MM.1S (cell line): ENCODE measurements at regions not wholly inside any gene's neighbourhood (a gene's known extent, or its start where the extent isn't known, plus 50 kb on each side); places are given as distances from the start of the nearest gene placed in this dataset.

Source experiments
- DNase-seq: peaks from one replicate; pipeline ENCODE4 v3.0.0-alpha.2; 2015
- H2AFZ ChIP-seq: fragments of 300-600 bp; sonication (generic); 2 replicates; pipeline ENCODE4 v1.6.0; 2016; ENCODE audit warnings: antibody characterized with exemption, low read length
- H3F3A ChIP-seq: fragments of 300-600 bp; sonication (generic); 2 replicates; pipeline ENCODE4 v1.6.1; 2016; ENCODE audit warnings: mild to moderate bottlenecking, antibody characterized with exemption, low read length, moderate library complexity, mixed read lengths; ENCODE audit not compliant: insufficient read depth
- H3K27ac ChIP-seq: fragments of 300-600 bp; sonication (generic); 2 replicates; pipeline ENCODE4 v1.5.1; 2016; ENCODE audit warnings: mild to moderate bottlenecking, low read length
- H3K27me3 ChIP-seq: fragments of 300-600 bp; sonication (generic); replicated peaks from 2 replicates; pipeline ENCODE4 v1.6.0; 2016; ENCODE audit warnings: low read length; ENCODE audit not compliant: insufficient read depth
- H3K36me3 ChIP-seq: fragments of 300-600 bp; sonication (generic); replicated peaks from 2 replicates; pipeline ENCODE4 v1.6.1; 2016; ENCODE audit warnings: mild to moderate bottlenecking, low read length, mixed read lengths; ENCODE audit not compliant: insufficient read depth
- H3K4me1 ChIP-seq: fragments of 300-600 bp; sonication (generic); 2 replicates; pipeline ENCODE4 v1.6.1; 2016; ENCODE audit warnings: low read length, mixed read lengths
- H3K4me2 ChIP-seq: fragments of 300-600 bp; sonication (generic); 2 replicates; pipeline ENCODE4 v1.6.0; 2016; ENCODE audit warnings: low read depth, low read length
- H3K4me3 ChIP-seq: fragments of 300-600 bp; sonication (generic); 2 replicates; pipeline ENCODE4 v1.5.1; 2016; ENCODE audit warnings: low read length, mixed read lengths
- H3K79me2 ChIP-seq: fragments of 300-600 bp; sonication (generic); 2 replicates; pipeline ENCODE4 v1.6.1; 2016; ENCODE audit warnings: mixed run types, low read length, mixed read lengths
- H3K9ac ChIP-seq: fragments of 300-600 bp; sonication (generic); 2 replicates; pipeline ENCODE4 v1.6.1; 2016; ENCODE audit warnings: low read length, mixed read lengths
- H3K9me2 ChIP-seq: fragments of 300-600 bp; sonication (generic); replicated peaks from 2 replicates; pipeline ENCODE4 v1.6.1; 2016; ENCODE audit warnings: mild to moderate bottlenecking, low read length, mixed read lengths; ENCODE audit not compliant: insufficient read depth
- H3K9me3 ChIP-seq: fragments of 300-600 bp; sonication (generic); replicated peaks from 2 replicates; pipeline ENCODE4 v1.6.1; 2016; ENCODE audit warnings: mild to moderate bottlenecking, low read length, mixed read lengths; ENCODE audit not compliant: insufficient read depth
- H4K20me1 ChIP-seq: fragments of 300-600 bp; sonication (generic); 2 replicates; pipeline ENCODE4 v1.6.1; 2016; ENCODE audit warnings: mild to moderate bottlenecking, low read length, moderate library complexity, mixed read lengths; ENCODE audit not compliant: insufficient read depth
- CTCF ChIP-seq: fragments of 300-600 bp; sonication (generic); IDR thresholded peaks from 2 replicates; pipeline ENCODE4 v1.5.1; 2016; ENCODE audit warnings: antibody characterized with exemption, low read length, mixed read lengths
- EZH2 ChIP-seq: fragments of 300-600 bp; sonication (generic); optimal IDR thresholded peaks from 2 replicates; pipeline ENCODE3; 2017; ENCODE audit warnings: low read depth, mild to moderate bottlenecking, antibody characterized with exemption, low read length, mixed read lengths
- EZH2phosphoT487 ChIP-seq: fragments of 300-600 bp; sonication (generic); IDR thresholded peaks from 2 replicates; pipeline ENCODE4 v1.6.1; 2018; ENCODE audit warnings: antibody characterized with exemption, low read length

- H3K27ac ChIP-seq, result no peak overlapping the region
- H3K36me3 ChIP-seq, result no peaks in the 10 kb centered on the region
- TF ChIP-seq CTCF (no peak), EZH2phosphoT487 (no peak), EZH2 (no peak)
- no peak overlapping the region for H3K9ac ChIP-seq
- H3K27me3 ChIP-seq, result no peaks in the 10 kb centered on the region
- H3K4me2 ChIP-seq, result no peak overlapping the region
- H2AFZ ChIP-seq, result no peak overlapping the region
- H3K79me2 ChIP-seq, result no peaks in the 10 kb centered on the region
- no peaks in the 10 kb centered on the region for H3K9me3 ChIP-seq
- H3F3A ChIP-seq, result no peaks in the 10 kb centered on the region
- no peak overlapping the region for H3K4me3 ChIP-seq
- H4K20me1 ChIP-seq, result no peaks in the 10 kb centered on the region
- no peaks in the 10 kb centered on the region for H3K4me1 ChIP-seq
- no peaks in the 10 kb centered on the region for H3K9me2 ChIP-seq
- no peak for DNase-seq
These were observed 360.6 kb upstream of the FLRT2 start for GRCh38 chr14:85169381-85169780.

- Histone ChIP-seq H4K20me1 (no peaks in the 10 kb centered on the region), H3K9me3 (no peaks in the 10 kb centered on the region), H3K4me1 (no peaks in the 10 kb centered on the region), H3K36me3 (no peaks in the 10 kb centered on the region), H3K4me3 (no peak overlapping the region), H3K79me2 (no peaks in the 10 kb centered on the region), H3K9me2 (no peaks in the 10 kb centered on the region), H3K27ac (no peak overlapping the region), H3F3A (no peaks in the 10 kb centered on the region), H3K4me2 (no peak overlapping the region), H3K27me3 (no peaks in the 10 kb centered on the region), H2AFZ (no peak overlapping the region), H3K9ac (no peak overlapping the region)
- TF ChIP-seq EZH2 (no peak), CTCF (no peak), EZH2phosphoT487 (no peak)
- no peak for DNase-seq
These were observed 357.7 kb upstream of the FLRT2 start for GRCh38 chr14:85172290-85172689.

- H3K9ac ChIP-seq, result no peak overlapping the region
- no peak for DNase-seq
- no peaks in the 10 kb centered on the region for H3K27me3 ChIP-seq
- no peaks in the 10 kb centered on the region for H3K4me1 ChIP-seq
- H3K9me3 ChIP-seq, result no peaks in the 10 kb centered on the region
- H3K9me2 ChIP-seq, result no peaks in the 10 kb centered on the region
- TF ChIP-seq EZH2phosphoT487 (no peak), CTCF (no peak), EZH2 (no peak)
- H3K4me3 ChIP-seq, result no peak overlapping the region
- H3K27ac ChIP-seq, result no peak overlapping the region
- no peaks in the 10 kb centered on the region for H3K36me3 ChIP-seq
- no peak overlapping the region for H2AFZ ChIP-seq
- no peaks in the 10 kb centered on the region for H4K20me1 ChIP-seq
- no peaks in the 10 kb centered on the region for H3K79me2 ChIP-seq
- H3K4me2 ChIP-seq, result no peak overlapping the region
- no peaks in the 10 kb centered on the region for H3F3A ChIP-seq
These were observed 357.0 kb upstream of the FLRT2 start for GRCh38 chr14:85172889-85173477.
